H1 (cell line): ENCODE measurements at regions not wholly inside any gene's neighbourhood (a gene's known extent, or its start where the extent isn't known, plus 50 kb on each side); places are given as distances from the start of the nearest gene placed in this dataset.

Experiments used
- CTCF ChIA-PET: fragments of 300-600 bp; sonication (Branson Sonifier 250); formaldehyde crosslinking; loops from one replicate; lab custom pipeline; 2021; ENCODE audit not compliant: partially characterized antibody; lab: Charles Lee
- POLR2A ChIA-PET: fragments of 300-600 bp; sonication (Branson Sonifier 250); formaldehyde crosslinking; loops from one replicate; lab custom pipeline; 2021; ENCODE audit warnings: inconsistent platforms; ENCODE audit not compliant: partially characterized antibody; lab: Charles Lee
- DNase-seq, 2 experiments: peaks; one replicate each; pipeline versions ENCODE4 v3.0.0 to v3.0.0-alpha.2; 2010 to 2022; ENCODE audit warnings: low spot score in 2 of 2, low read depth in 1 of 2, mixed read lengths in 1 of 2
- FAIRE-seq: peaks from 2 replicates; lab custom pipeline; 2011; peaks lifted over from hg19 to GRCh38; lab: Jason Lieb, UNC
- H2AFZ ChIP-seq: 2 replicates; pipeline ENCODE4 v1.8.1; 2012; ENCODE audit warnings: low read length, inconsistent platforms
- H2AK5ac ChIP-seq: 2 replicates; pipeline ENCODE4 v1.6.1; 2013; ENCODE audit warnings: low read depth, low read length
- H2BK120ac ChIP-seq: replicated peaks from 2 replicates; pipeline ENCODE3; 2013; ENCODE audit warnings: low read depth, low read length, inconsistent platforms
- H2BK12ac ChIP-seq: 2 replicates; pipeline ENCODE4 v1.6.1; 2013; ENCODE audit warnings: low read depth, low read length
- H2BK15ac ChIP-seq: 2 replicates; pipeline ENCODE4 v1.6.1; 2013; ENCODE audit warnings: low read length
- H2BK20ac ChIP-seq: 2 replicates; pipeline ENCODE4 v1.6.1; 2013; ENCODE audit warnings: low read length
- H2BK5ac ChIP-seq: 2 replicates; pipeline ENCODE4 v1.6.1; 2013; ENCODE audit warnings: low read depth, low read length
- H3K14ac ChIP-seq: 2 replicates; pipeline ENCODE4 v1.6.1; 2013; ENCODE audit warnings: inconsistent platforms; ENCODE audit not compliant: insufficient read length
- H3K18ac ChIP-seq: 2 replicates; pipeline ENCODE4 v1.6.1; 2013; ENCODE audit warnings: low read length; ENCODE audit errors: extremely low read depth
- H3K23ac ChIP-seq: 2 replicates; pipeline ENCODE4 v1.6.1; 2013; ENCODE audit warnings: inconsistent platforms; ENCODE audit not compliant: insufficient read length
- H3K23me2 ChIP-seq: 2 replicates; pipeline ENCODE4 v1.6.1; 2013; ENCODE audit warnings: low read depth, low read length
- H3K27ac ChIP-seq: 2 replicates; pipeline ENCODE4 v1.6.1; 2011; ENCODE audit warnings: low read depth, low read length, inconsistent platforms
- H3K27me3 ChIP-seq, 4 experiments: replicated peaks in 1 of 4; 1 replicate in 1 of 4; 2 replicates in 3 of 4; pipeline versions ENCODE4 v1.6.1 to v1.8.1; 2011 to 2013; ENCODE audit warnings: low read length in 3 of 4, mild to moderate bottlenecking in 3 of 4, inconsistent platforms in 2 of 4, mixed read lengths in 2 of 4, moderate library complexity in 1 of 4; ENCODE audit not compliant: control insufficient read depth in 3 of 4, insufficient read depth in 3 of 4; ENCODE audit errors: extremely low read depth in 1 of 4
- H3K36me3 ChIP-seq, 4 experiments: 2 replicates each; pipeline versions ENCODE4 v1.6.1 to v1.8.1; 2011 to 2013; ENCODE audit warnings: mild to moderate bottlenecking in 4 of 4, low read length in 3 of 4, moderate library complexity in 2 of 4, control low read depth in 1 of 4, inconsistent platforms in 1 of 4; ENCODE audit not compliant: insufficient read depth in 4 of 4, control insufficient read depth in 2 of 4
- H3K4ac ChIP-seq: replicated peaks from 2 replicates; pipeline ENCODE3; 2013; ENCODE audit warnings: low read length, low read depth, mixed read lengths, inconsistent platforms; ENCODE audit not compliant: insufficient read length
- H3K4me1 ChIP-seq, 4 experiments: replicated peaks in 1 of 4; 1 replicate in 1 of 4; 2 replicates in 3 of 4; pipeline versions ENCODE4 v1.6.1 to v1.8.1; 2011 to 2013; ENCODE audit warnings: low read length in 3 of 4, inconsistent platforms in 2 of 4, mixed read lengths in 1 of 4; ENCODE audit not compliant: insufficient read depth in 4 of 4, control insufficient read depth in 3 of 4
- H3K4me2 ChIP-seq, 2 experiments: 2 replicates each; pipeline versions ENCODE4 v1.6.1 to v1.8.1; 2011 to 2013; ENCODE audit warnings: low read depth in 2 of 2, low read length in 2 of 2, control low read depth in 1 of 2, inconsistent platforms in 1 of 2, mild to moderate bottlenecking in 1 of 2; ENCODE audit not compliant: insufficient read depth in 1 of 2
- H3K4me3 ChIP-seq, 4 experiments: fragments of 200-600, 300-600 bp in 1 of 4; sonication (generic), shearing (Covaris generic), sonication (Bioruptor Twin) in 1 of 4; 2 replicates each; pipeline versions ENCODE4 v1.5.1 to v1.8.1; 2011 to 2016; ENCODE audit warnings: low read length in 4 of 4, low read depth in 3 of 4, control low read depth in 2 of 4, inconsistent platforms in 2 of 4, mild to moderate bottlenecking in 2 of 4, mixed read lengths in 1 of 4, moderate library complexity in 1 of 4; ENCODE audit not compliant: insufficient read depth in 2 of 4; ENCODE audit errors: extremely low read depth in 1 of 4
- H3K56ac ChIP-seq: replicated peaks from 2 replicates; pipeline ENCODE3; 2013; ENCODE audit warnings: low read depth, mild to moderate bottlenecking, mixed read lengths, low read length, inconsistent platforms; ENCODE audit not compliant: insufficient read length
- H3K79me1 ChIP-seq: 2 replicates; pipeline ENCODE4 v1.6.1; 2013; ENCODE audit warnings: low read depth, low read length, control low read depth
- H3K79me2 ChIP-seq, 2 experiments: 2 replicates each; pipeline versions ENCODE4 v1.6.1 to v1.8.1; 2012 to 2013; ENCODE audit warnings: low read length in 2 of 2, mild to moderate bottlenecking in 2 of 2, inconsistent platforms in 1 of 2; ENCODE audit not compliant: insufficient read depth in 2 of 2, control insufficient read depth in 1 of 2
- H3K9ac ChIP-seq, 4 experiments: replicated peaks in 1 of 4; 1 replicate in 1 of 4; 2 replicates in 3 of 4; pipeline versions ENCODE4 v1.6.1 to v1.8.1; 2011 to 2013; ENCODE audit warnings: low read depth in 3 of 4, low read length in 3 of 4, control low read depth in 2 of 4, mild to moderate bottlenecking in 2 of 4, moderate library complexity in 2 of 4, inconsistent platforms in 1 of 4; ENCODE audit errors: extremely low read depth in 1 of 4
- H3K9me3 ChIP-seq, 2 experiments: 2 replicates each; pipeline versions ENCODE4 v1.6.1 to v1.8.1; 2012 to 2013; ENCODE audit warnings: mild to moderate bottlenecking in 2 of 2, moderate library complexity in 2 of 2, control low read depth in 1 of 2, inconsistent platforms in 1 of 2, low read depth in 1 of 2, low read length in 1 of 2, mixed read lengths in 1 of 2; ENCODE audit not compliant: insufficient read depth in 2 of 2
- H4K20me1 ChIP-seq, 2 experiments: replicated peaks in 1 of 2; 2 replicates each; pipeline versions ENCODE3 to v1.8.1; 2011 to 2013; ENCODE audit warnings: inconsistent platforms in 2 of 2, low read length in 2 of 2, mild to moderate bottlenecking in 1 of 2; ENCODE audit not compliant: insufficient read depth in 2 of 2, control insufficient read depth in 1 of 2
- H4K5ac ChIP-seq: 2 replicates; pipeline ENCODE4 v1.6.1; 2013; ENCODE audit warnings: low read length, low read depth, mixed read lengths, inconsistent platforms; ENCODE audit not compliant: insufficient read length
- H4K8ac ChIP-seq: 2 replicates; pipeline ENCODE4 v1.8.0; 2013; ENCODE audit warnings: mild to moderate bottlenecking, moderate library complexity, low read length, inconsistent platforms; ENCODE audit not compliant: insufficient read depth; ENCODE audit errors: extremely low read depth
- H4K91ac ChIP-seq: replicated peaks from 2 replicates; pipeline ENCODE3; 2013; ENCODE audit warnings: low read length, mixed read lengths, inconsistent platforms; ENCODE audit not compliant: insufficient read length
- GTF2F1 ChIP-seq: IDR thresholded peaks from 2 replicates; pipeline ENCODE4 v1.6.1; 2012; ENCODE audit warnings: low read depth, low read length, improper control_type of control experiment, borderline replicate concordance
- WGBS, 2 experiments: shearing (Covaris generic) in 1 of 2; methylation state at CpG; one replicate each; pipeline versions ENCODE4 v1.1.6 to v1.1.7; 2013 to 2015; ENCODE audit warnings: low lambda C conversion rate in 2 of 2, mixed read lengths in 2 of 2, inconsistent platforms in 1 of 2, low coverage in 1 of 2, missing lambda C conversion rate in 1 of 2; ENCODE audit not compliant: insufficient replicate concordance in 2 of 2, insufficient coverage in 1 of 2, insufficient read length in 1 of 2; ENCODE audit errors: extremely low coverage in 1 of 2, missing lambda C conversion rate in 1 of 2; 5-methylcytosine and 5-hydroxymethylcytosine counted together

- H4K8ac ChIP-seq = no peak overlapping the region
- no peak overlapping the region for H3K18ac ChIP-seq
- no peak overlapping the region for H2AFZ ChIP-seq
- no peak overlapping the region for H3K56ac ChIP-seq
- ChIA-PET POLR2A (no interaction called here), CTCF (interaction anchor here (0.6 kb wide), 1 partner anchor 531 kb away, joined by 3 read pairs; no protein-coding TSS in a partner anchor)
- H2BK20ac ChIP-seq = no peak overlapping the region
- H2BK12ac ChIP-seq = no peak overlapping the region
- no peak overlapping the region for H2AK5ac ChIP-seq
- no peaks in the 10 kb centered on the region for H3K23me2 ChIP-seq
- no peak overlapping the region for H4K91ac ChIP-seq
- H2BK5ac ChIP-seq = no peak overlapping the region
- FAIRE-seq (no peak), DNase-seq (no peak)
- no peak overlapping the region for H3K27ac ChIP-seq
- H3K4me1 ChIP-seq = no peaks in the 10 kb centered on the region
- 95% methylated on average over 5 of the region's 5 CpGs; no CpG with 5 or more reads in 1 of the 2 experiments for WGBS, 2 experiments
- no peak overlapping the region for H3K4me2 ChIP-seq
- H3K36me3 ChIP-seq = no peaks in the 10 kb centered on the region
- no peak for TF ChIP-seq GTF2F1
- no peak overlapping the region for H3K14ac ChIP-seq
- no peak overlapping the region for H3K23ac ChIP-seq
- no peaks in the 10 kb centered on the region for H3K79me1 ChIP-seq
- no peak overlapping the region for H2BK120ac ChIP-seq
- H3K4ac ChIP-seq = no peak overlapping the region
- no peaks in the 10 kb centered on the region for H4K20me1 ChIP-seq
- H2BK15ac ChIP-seq = no peak overlapping the region
- H3K27me3 ChIP-seq = no peaks in the 10 kb centered on the region
- H3K9me3 ChIP-seq = peaks cover 6 to 7% of the 10 kb centered on the region in 2 experiments; a peak in 2 of 4 replicates
- no peak overlapping the region for H3K9ac ChIP-seq
- no peaks in the 10 kb centered on the region for H3K79me2 ChIP-seq
- no peak overlapping the region for H4K5ac ChIP-seq
- H3K4me3 ChIP-seq = no peak overlapping the region
Measured at GRCh38 chr6:156024339-156024738, 568.7 kb upstream of the NOX3 start.
